ENCODE measurements at regions not wholly inside any gene's neighbourhood (a gene's known extent, or its start where the extent isn't known, plus 50 kb on each side); places are given as distances from the start of the nearest gene placed in this dataset.

- Histone ChIP-seq H3K9ac (ENCODE audit: low read length) (no peak overlapping the region), H3K4me3 (ENCODE audit: low read length) (no peak overlapping the region), H3K4me1 (ENCODE audit: control insufficient read depth, insufficient read depth, low read length) (no peaks in the 10 kb centered on the region), H3K27me3 (ENCODE audit: control insufficient read depth, insufficient read depth, low read length) (no peaks in the 10 kb centered on the region), H3K27ac (ENCODE audit: low read depth, low read length) (no peak overlapping the region), H3K36me3 (ENCODE audit: control insufficient read depth, insufficient read depth, low read length) (no peaks in the 10 kb centered on the region)
Observed at GRCh38 chr5:7016999-7017747, 303.9 kb downstream of the TENT4A start.

GRCh38 chr5:7018198-7018597 is 305.0 kb downstream of the TENT4A start:
- no peaks in the 10 kb centered on the region for H3K36me3 ChIP-seq (ENCODE audit: control insufficient read depth, insufficient read depth, low read length)
- no peaks in the 10 kb centered on the region for H3K4me1 ChIP-seq (ENCODE audit: control insufficient read depth, insufficient read depth, low read length)

GRCh38 chr5:7018601-7019000 is 305.4 kb downstream of the TENT4A start:
- H3K4me3 ChIP-seq (ENCODE audit: low read length) = no peak overlapping the region
- no peak overlapping the region for H3K27ac ChIP-seq (ENCODE audit: low read depth, low read length)
- no peaks in the 10 kb centered on the region for H3K36me3 ChIP-seq (ENCODE audit: control insufficient read depth, insufficient read depth, low read length)
- H3K27me3 ChIP-seq (ENCODE audit: control insufficient read depth, insufficient read depth, low read length) = no peaks in the 10 kb centered on the region
- no peaks in the 10 kb centered on the region for H3K4me1 ChIP-seq (ENCODE audit: control insufficient read depth, insufficient read depth, low read length)
- H3K9ac ChIP-seq (ENCODE audit: low read length) = no peak overlapping the region

More at GRCh38 chr5:7018198-7018597, 305.0 kb downstream of the TENT4A start:
- Histone ChIP-seq H3K4me3 (ENCODE audit: low read length) (no peak overlapping the region), H3K9ac (ENCODE audit: low read length) (no peak overlapping the region), H3K27ac (ENCODE audit: low read depth, low read length) (no peak overlapping the region), H3K27me3 (ENCODE audit: control insufficient read depth, insufficient read depth, low read length) (no peaks in the 10 kb centered on the region)

GRCh38 chr5:7036192-7036835 is 323.1 kb downstream of the TENT4A start:
- no peaks in the 10 kb centered on the region for H3K4me1 ChIP-seq (ENCODE audit: control insufficient read depth, insufficient read depth, low read length)
- no peaks in the 10 kb centered on the region for H3K27me3 ChIP-seq (ENCODE audit: control insufficient read depth, insufficient read depth, low read length)
- H3K27ac ChIP-seq (ENCODE audit: low read depth, low read length) = no peak overlapping the region
- H3K9ac ChIP-seq (ENCODE audit: low read length) = no peak overlapping the region
- H3K4me3 ChIP-seq (ENCODE audit: low read length) = no peak overlapping the region
- no peaks in the 10 kb centered on the region for H3K36me3 ChIP-seq (ENCODE audit: control insufficient read depth, insufficient read depth, low read length)

- Histone ChIP-seq H3K27ac (ENCODE audit: low read depth, low read length) (no peak overlapping the region), H3K9ac (ENCODE audit: low read length) (no peak overlapping the region), H3K4me3 (ENCODE audit: low read length) (no peak overlapping the region), H3K27me3 (ENCODE audit: control insufficient read depth, insufficient read depth, low read length) (no peaks in the 10 kb centered on the region), H3K36me3 (ENCODE audit: control insufficient read depth, insufficient read depth, low read length) (no peaks in the 10 kb centered on the region), H3K4me1 (ENCODE audit: control insufficient read depth, insufficient read depth, low read length) (no peaks in the 10 kb centered on the region)
Observed at GRCh38 chr5:7039074-7039473, 325.8 kb downstream of the TENT4A start.

- Histone ChIP-seq H3K27me3 (ENCODE audit: control insufficient read depth, insufficient read depth, low read length) (no peaks in the 10 kb centered on the region), H3K27ac (ENCODE audit: low read depth, low read length) (no peak overlapping the region), H3K9ac (ENCODE audit: low read length) (no peak overlapping the region), H3K4me1 (ENCODE audit: control insufficient read depth, insufficient read depth, low read length) (no peaks in the 10 kb centered on the region), H3K4me3 (ENCODE audit: low read length) (no peak overlapping the region), H3K36me3 (ENCODE audit: control insufficient read depth, insufficient read depth, low read length) (no peaks in the 10 kb centered on the region)
Observed at GRCh38 chr5:7040111-7040510, 326.9 kb downstream of the TENT4A start.

- Histone ChIP-seq H3K4me3 (ENCODE audit: low read length) (no peak overlapping the region), H3K36me3 (ENCODE audit: control insufficient read depth, insufficient read depth, low read length) (no peaks in the 10 kb centered on the region), H3K27ac (ENCODE audit: low read depth, low read length) (no peak overlapping the region), H3K9ac (ENCODE audit: low read length) (no peak overlapping the region), H3K4me1 (ENCODE audit: control insufficient read depth, insufficient read depth, low read length) (no peaks in the 10 kb centered on the region), H3K27me3 (ENCODE audit: control insufficient read depth, insufficient read depth, low read length) (no peaks in the 10 kb centered on the region)
Observed at GRCh38 chr5:7043797-7044196, 330.6 kb downstream of the TENT4A start.

GRCh38 chr5:7047511-7048261 is 334.5 kb downstream of the TENT4A start:
- no peaks in the 10 kb centered on the region for H3K36me3 ChIP-seq (ENCODE audit: control insufficient read depth, insufficient read depth, low read length)
- no peaks in the 10 kb centered on the region for H3K27me3 ChIP-seq (ENCODE audit: control insufficient read depth, insufficient read depth, low read length)
- H3K4me3 ChIP-seq (ENCODE audit: low read length) = no peak overlapping the region
- no peak overlapping the region for H3K27ac ChIP-seq (ENCODE audit: low read depth, low read length)
- H3K9ac ChIP-seq (ENCODE audit: low read length) = no peak overlapping the region
- H3K4me1 ChIP-seq (ENCODE audit: control insufficient read depth, insufficient read depth, low read length) = no peaks in the 10 kb centered on the region

GRCh38 chr5:7050986-7051385 is 337.8 kb downstream of the TENT4A start:
- no peaks in the 10 kb centered on the region for H3K27me3 ChIP-seq (ENCODE audit: control insufficient read depth, insufficient read depth, low read length)
- H3K4me1 ChIP-seq (ENCODE audit: control insufficient read depth, insufficient read depth, low read length) = no peaks in the 10 kb centered on the region
- H3K36me3 ChIP-seq (ENCODE audit: control insufficient read depth, insufficient read depth, low read length) = no peaks in the 10 kb centered on the region
- no peak overlapping the region for H3K4me3 ChIP-seq (ENCODE audit: low read length)
- H3K9ac ChIP-seq (ENCODE audit: low read length) = no peak overlapping the region
- no peak overlapping the region for H3K27ac ChIP-seq (ENCODE audit: low read depth, low read length)

- Histone ChIP-seq H3K4me1 (ENCODE audit: control insufficient read depth, insufficient read depth, low read length) (no peaks in the 10 kb centered on the region), H3K27ac (ENCODE audit: low read depth, low read length) (no peak overlapping the region), H3K4me3 (ENCODE audit: low read length) (no peak overlapping the region), H3K9ac (ENCODE audit: low read length) (no peak overlapping the region), H3K27me3 (ENCODE audit: control insufficient read depth, insufficient read depth, low read length) (no peaks in the 10 kb centered on the region), H3K36me3 (ENCODE audit: control insufficient read depth, insufficient read depth, low read length) (no peaks in the 10 kb centered on the region)
Observed at GRCh38 chr5:7053125-7053524, 339.9 kb downstream of the TENT4A start.

- no peak overlapping the region for H3K27ac ChIP-seq (ENCODE audit: low read depth, low read length)
- no peak overlapping the region for H3K4me3 ChIP-seq (ENCODE audit: low read length)
- H3K27me3 ChIP-seq (ENCODE audit: control insufficient read depth, insufficient read depth, low read length) = no peaks in the 10 kb centered on the region
- H3K36me3 ChIP-seq (ENCODE audit: control insufficient read depth, insufficient read depth, low read length) = no peaks in the 10 kb centered on the region
- no peak overlapping the region for H3K9ac ChIP-seq (ENCODE audit: low read length)
- no peaks in the 10 kb centered on the region for H3K4me1 ChIP-seq (ENCODE audit: control insufficient read depth, insufficient read depth, low read length)
Observed at GRCh38 chr5:7053528-7054209, 340.4 kb downstream of the TENT4A start.

Measured in rectal smooth muscle tissue (tissue), 1 donor.